ENCODE measurements at regions not wholly inside any gene's neighbourhood (a gene's known extent, or its start where the extent isn't known, plus 50 kb on each side); places are given as distances from the start of the nearest gene placed in this dataset.

DNA sequence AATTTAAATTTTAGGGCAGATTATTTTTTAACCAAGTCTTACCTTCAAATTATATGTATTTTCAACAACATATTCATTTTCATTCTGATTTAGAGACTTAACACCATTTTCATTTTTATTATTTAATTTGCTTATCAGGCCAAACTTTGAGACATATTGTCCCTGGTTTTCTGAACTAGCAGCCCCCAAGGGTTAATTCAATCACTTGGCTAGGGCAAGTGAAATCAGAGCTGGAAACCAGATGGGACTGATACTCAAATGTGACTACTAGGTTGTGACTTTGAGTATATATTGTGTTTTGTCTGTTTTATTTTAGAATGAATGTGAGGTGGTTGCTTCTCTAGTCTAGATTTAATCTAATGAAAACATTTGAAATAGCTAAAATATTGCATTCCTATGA lies 198.9 kb upstream of the PTGFR start:
- TF ChIP-seq CTCF (IDR thresholded peaks at IDR 0.05) (no peak), POLR2A (IDR thresholded peaks at IDR 0.05) (no peak)

Measured in testis (tissue), 2 donors.